Mesothelial cell of epicardium (in vitro differentiated cells): ENCODE measurements at regions not wholly inside any gene's neighbourhood (a gene's known extent, or its start where the extent isn't known, plus 50 kb on each side); places are given as distances from the start of the nearest gene placed in this dataset.

Source experiments
- DNase-seq, 2 experiments: peaks; one replicate each; pipeline ENCODE4 v3.0.0; 2021; ENCODE audit warnings: low spot score in 2 of 2; ENCODE audit not compliant: unreplicated experiment in 2 of 2
- H3K27ac Mint-ChIP-seq: 2 replicates; pipeline ENCODE4 v1.8.0; 2021; ENCODE audit warnings: mixed read lengths
- H3K27me3 Mint-ChIP-seq: 2 replicates; pipeline ENCODE4 v1.8.0; 2021; ENCODE audit warnings: low read depth, mixed read lengths
- H3K36me3 Mint-ChIP-seq: 2 replicates; pipeline ENCODE4 v1.8.0; 2021; ENCODE audit warnings: mixed read lengths
- H3K4me1 Mint-ChIP-seq: 2 replicates; pipeline ENCODE4 v1.8.0; 2021; ENCODE audit warnings: mixed read lengths
- H3K4me3 Mint-ChIP-seq: 2 replicates; pipeline ENCODE4 v1.8.0; 2021; ENCODE audit warnings: mild to moderate bottlenecking, moderate library complexity, mixed read lengths
- H3K9me3 Mint-ChIP-seq: 2 replicates; pipeline ENCODE4 v1.8.0; 2021; ENCODE audit warnings: mixed read lengths
- CTCF ChIP-seq: fragments of 200-600 bp; sonication (generic); IDR thresholded peaks from one replicate; pipeline ENCODE4 v1.5.0; 2021; ENCODE audit warnings: antibody characterized with exemption; ENCODE audit not compliant: unreplicated experiment

- Mint-ChIP-seq H3K9me3 (no peaks in the 10 kb centered on the region), H3K27me3 (peaks cover 22% of the 10 kb centered on the region), H3K4me1 (no peaks in the 10 kb centered on the region), H3K36me3 (no peaks in the 10 kb centered on the region), H3K27ac (no peak overlapping the region), H3K4me3 (no peak overlapping the region)
- TF ChIP-seq CTCF, result no peak
- DNase-seq, result no peak
Measured at GRCh38 chr22:48443680-48444079, 1384.0 kb downstream of the BRD1 start.

DNA sequence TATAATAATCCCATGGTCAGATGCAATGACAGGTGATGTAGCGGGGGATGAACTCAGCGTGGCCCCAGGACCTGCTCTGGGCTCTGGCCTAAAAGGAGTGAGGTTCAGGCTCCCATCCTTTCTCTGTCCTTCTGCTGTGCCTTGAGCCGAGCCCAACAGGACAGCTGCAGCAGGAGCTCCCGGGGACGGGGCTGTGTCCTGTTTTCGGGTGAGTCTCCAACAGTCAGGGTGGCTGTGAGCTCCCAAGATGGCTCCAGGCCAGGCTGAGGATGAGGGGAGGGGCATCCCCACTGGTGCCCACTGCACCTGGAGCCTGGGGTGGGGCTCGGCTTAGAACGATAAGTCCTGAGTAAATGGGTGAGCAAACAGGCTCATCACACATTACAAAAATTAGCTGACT, 1385.0 kb downstream of the BRD1 start:
- no peak for TF ChIP-seq CTCF
- Mint-ChIP-seq H3K27me3 (peaks cover 30% of the 10 kb centered on the region), H3K27ac (no peak overlapping the region)

GRCh38 chr22:48441553-48441850, 1386.2 kb downstream of the BRD1 start:
- Mint-ChIP-seq H3K27ac (no peak overlapping the region), H3K4me1 (no peaks in the 10 kb centered on the region), H3K36me3 (no peaks in the 10 kb centered on the region), H3K27me3 (peaks cover 36% of the 10 kb centered on the region), H3K4me3 (no peak overlapping the region), H3K9me3 (no peaks in the 10 kb centered on the region)
- no peak for DNase-seq
- TF ChIP-seq CTCF, result no peak

More for the DNA sequence above, 1385.0 kb downstream of the BRD1 start:
- no peaks in the 10 kb centered on the region for H3K9me3 Mint-ChIP-seq
- no peak for DNase-seq
- H3K4me1 Mint-ChIP-seq, result no peaks in the 10 kb centered on the region
- no peak overlapping the region for H3K4me3 Mint-ChIP-seq
- no peaks in the 10 kb centered on the region for H3K36me3 Mint-ChIP-seq

GRCh38 chr22:48440673-48441552, 1386.8 kb downstream of the BRD1 start:
- Mint-ChIP-seq H3K27me3 (peaks cover 41% of the 10 kb centered on the region), H3K9me3 (no peaks in the 10 kb centered on the region), H3K36me3 (no peaks in the 10 kb centered on the region), H3K27ac (no peak overlapping the region), H3K4me3 (no peak overlapping the region), H3K4me1 (no peaks in the 10 kb centered on the region)
- DNase-seq, result no peak
- no peak for TF ChIP-seq CTCF

DNA sequence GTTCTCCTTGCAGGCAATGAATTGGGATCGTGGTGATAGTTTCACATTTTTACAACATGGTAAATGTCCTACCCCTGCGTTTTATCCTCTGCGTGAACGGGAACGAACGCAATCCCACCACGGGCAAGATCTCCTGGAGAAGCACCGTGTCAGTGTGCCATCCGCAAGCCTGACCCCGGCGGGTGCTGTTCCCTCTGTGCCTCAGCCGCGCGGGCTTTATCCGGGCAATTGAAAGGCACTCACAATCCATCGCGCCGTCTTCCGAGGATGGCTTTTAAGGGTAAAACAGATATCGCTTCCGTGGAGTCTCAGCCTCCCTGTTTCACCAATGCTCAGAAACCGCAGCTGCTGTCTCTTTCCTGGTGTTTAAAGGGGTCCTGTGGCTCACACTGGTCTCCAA, 1387.5 kb downstream of the BRD1 start:
- Mint-ChIP-seq H3K4me3 (no peak overlapping the region), H3K36me3 (no peaks in the 10 kb centered on the region), H3K27ac (no peak overlapping the region), H3K27me3 (peaks cover 42% of the 10 kb centered on the region), H3K9me3 (no peaks in the 10 kb centered on the region), H3K4me1 (no peaks in the 10 kb centered on the region)
- no peak for DNase-seq
- TF ChIP-seq CTCF, result no peak
